ENCODE measurements at regions not wholly inside any gene's neighbourhood (a gene's known extent, or its start where the extent isn't known, plus 50 kb on each side); places are given as distances from the start of the nearest gene placed in this dataset.

- TF ChIP-seq, protein P1, sequence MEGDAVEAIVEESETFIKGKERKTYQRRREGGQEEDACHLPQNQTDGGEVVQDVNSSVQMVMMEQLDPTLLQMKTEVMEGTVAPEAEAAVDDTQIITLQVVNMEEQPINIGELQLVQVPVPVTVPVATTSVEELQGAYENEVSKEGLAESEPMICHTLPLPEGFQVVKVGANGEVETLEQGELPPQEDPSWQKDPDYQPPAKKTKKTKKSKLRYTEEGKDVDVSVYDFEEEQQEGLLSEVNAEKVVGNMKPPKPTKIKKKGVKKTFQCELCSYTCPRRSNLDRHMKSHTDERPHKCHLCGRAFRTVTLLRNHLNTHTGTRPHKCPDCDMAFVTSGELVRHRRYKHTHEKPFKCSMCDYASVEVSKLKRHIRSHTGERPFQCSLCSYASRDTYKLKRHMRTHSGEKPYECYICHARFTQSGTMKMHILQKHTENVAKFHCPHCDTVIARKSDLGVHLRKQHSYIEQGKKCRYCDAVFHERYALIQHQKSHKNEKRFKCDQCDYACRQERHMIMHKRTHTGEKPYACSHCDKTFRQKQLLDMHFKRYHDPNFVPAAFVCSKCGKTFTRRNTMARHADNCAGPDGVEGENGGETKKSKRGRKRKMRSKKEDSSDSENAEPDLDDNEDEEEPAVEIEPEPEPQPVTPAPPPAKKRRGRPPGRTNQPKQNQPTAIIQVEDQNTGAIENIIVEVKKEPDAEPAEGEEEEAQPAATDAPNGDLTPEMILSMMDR (IDR thresholded peaks at IDR 0.05): no peak
- TF ChIP-seq EP300 (IDR thresholded peaks at IDR 0.05): no peak
Observed at GRCh38 chrX:3451571-3451970, 105.1 kb upstream of the MXRA5 start.
